IMR-90 (cell line): ENCODE measurements at regions not wholly inside any gene's neighbourhood (a gene's known extent, or its start where the extent isn't known, plus 50 kb on each side); places are given as distances from the start of the nearest gene placed in this dataset.
A peak's percentile ranks its signal among the peaks of the same experiment; 100 is the strongest.

ENCODE experiments used
- ATAC-seq: fragments of 200-7000 bp; cut with Tn5 transposase; 2 replicates; pipeline ENCODE4 v1.9.1; 2020; ENCODE audit warnings: low read depth, mild to moderate bottlenecking, moderate library complexity
- BruUV-seq: library from RNA; stranded (reverse); fragments of 400-500 nt; replicated peaks from 2 replicates; lab custom pipeline; 2021; lab: Mats Ljungman, UMichigan
- CTCF ChIA-PET: fragments of 300-600 bp; formaldehyde crosslinking; extraction: SDS; loops from one replicate; lab custom pipeline; 2021; ENCODE audit warnings: antibody characterized with exemption; lab: Yijun Ruan, JAX
- POLR2A ChIA-PET: fragments of 300-600 bp; sonication (Branson Sonifier 250); formaldehyde crosslinking; loops from one replicate; lab custom pipeline; 2022; ENCODE audit warnings: antibody characterized with exemption; ENCODE audit not compliant: unreplicated experiment; lab: Charles Lee
- DNase-seq: peaks from one replicate; pipeline ENCODE4 v3.0.0; 2013
- H2AFZ ChIP-seq: replicated peaks from 2 replicates; pipeline ENCODE3; 2013; ENCODE audit warnings: low read length, mild to moderate bottlenecking; ENCODE audit not compliant: poor library complexity
- H2AK5ac ChIP-seq: 2 replicates; pipeline ENCODE4 v1.6.1; 2013; ENCODE audit warnings: low read depth, low read length, inconsistent platforms
- H2AK9ac ChIP-seq: replicated peaks from 2 replicates; pipeline ENCODE3; 2013; ENCODE audit warnings: mild to moderate bottlenecking, low read depth, low read length, moderate library complexity; ENCODE audit not compliant: poor library complexity
- H2BK120ac ChIP-seq: 2 replicates; pipeline ENCODE4 v1.6.1; 2013; ENCODE audit warnings: low read depth, low read length, inconsistent platforms
- H2BK15ac ChIP-seq: 3 replicates; pipeline ENCODE4 v1.6.1; 2013; ENCODE audit warnings: low read depth, low read length, inconsistent platforms
- H2BK20ac ChIP-seq: 2 replicates; pipeline ENCODE4 v1.6.1; 2013; ENCODE audit warnings: low read depth, mild to moderate bottlenecking, inconsistent platforms, low read length, moderate library complexity
- H2BK5ac ChIP-seq: 2 replicates; pipeline ENCODE4 v1.6.1; 2013; ENCODE audit warnings: mild to moderate bottlenecking, low read depth, low read length, inconsistent platforms; ENCODE audit not compliant: poor library complexity, severe bottlenecking
- H3K14ac ChIP-seq: replicated peaks from 2 replicates; pipeline ENCODE4 v1.6.1; 2013; ENCODE audit warnings: low read depth, low read length, inconsistent platforms
- H3K18ac ChIP-seq: 2 replicates; pipeline ENCODE4 v1.6.1; 2013; ENCODE audit warnings: low read depth, low read length, control low read depth
- H3K23ac ChIP-seq: 2 replicates; pipeline ENCODE4 v1.6.1; 2013; ENCODE audit warnings: low read depth, low read length, inconsistent platforms
- H3K27ac ChIP-seq: 2 replicates; pipeline ENCODE4 v1.5.1; 2013; ENCODE audit warnings: mild to moderate bottlenecking, control low read depth, low read length; ENCODE audit not compliant: insufficient read depth
- H3K27me3 ChIP-seq: 2 replicates; pipeline ENCODE4 v1.6.1; 2013; ENCODE audit warnings: low read length; ENCODE audit not compliant: control insufficient read depth, insufficient read depth
- H3K36me3 ChIP-seq: 2 replicates; pipeline ENCODE4 v1.6.1; 2013; ENCODE audit warnings: low read length, mixed read lengths; ENCODE audit not compliant: control insufficient read depth, insufficient read depth
- H3K4ac ChIP-seq: 2 replicates; pipeline ENCODE4 v1.6.1; 2013; ENCODE audit warnings: low read depth, low read length, inconsistent platforms
- H3K4me1 ChIP-seq: 2 replicates; pipeline ENCODE4 v1.6.1; 2013; ENCODE audit warnings: low read length, mixed read lengths; ENCODE audit not compliant: control insufficient read depth, insufficient read depth
- H3K4me2 ChIP-seq: 2 replicates; pipeline ENCODE4 v1.6.1; 2013; ENCODE audit warnings: low read depth, mild to moderate bottlenecking, control low read depth, low read length, moderate library complexity
- H3K4me3 ChIP-seq: 2 replicates; pipeline ENCODE4 v1.5.1; 2013; ENCODE audit warnings: low read depth, mild to moderate bottlenecking, control low read depth, low read length, moderate library complexity; ENCODE audit not compliant: insufficient read depth
- H3K56ac ChIP-seq: 2 replicates; pipeline ENCODE4 v1.6.1; 2013; ENCODE audit warnings: low read length, inconsistent platforms; ENCODE audit not compliant: insufficient read depth; ENCODE audit errors: extremely low read depth
- H3K79me1 ChIP-seq, 2 experiments: 2 replicates each; pipeline ENCODE4 v1.6.1; 2013; ENCODE audit warnings: low read length in 2 of 2, inconsistent platforms in 1 of 2, low read depth in 1 of 2
- H3K9ac ChIP-seq: 2 replicates; pipeline ENCODE4 v1.6.1; 2013; ENCODE audit warnings: low read depth, low read length, control low read depth
- H3K9me1 ChIP-seq: 2 replicates; pipeline ENCODE4 v1.6.1; 2013; ENCODE audit warnings: low read length, inconsistent platforms; ENCODE audit not compliant: insufficient read depth
- H3K9me3 ChIP-seq: 2 replicates; pipeline ENCODE4 v1.6.1; 2013; ENCODE audit warnings: low read length; ENCODE audit not compliant: control insufficient read depth, insufficient read depth
- H4K20me1 ChIP-seq: 2 replicates; pipeline ENCODE4 v1.6.1; 2013; ENCODE audit warnings: low read length, inconsistent platforms; ENCODE audit not compliant: insufficient read depth
- H4K5ac ChIP-seq: 2 replicates; pipeline ENCODE4 v1.6.1; 2013; ENCODE audit warnings: mild to moderate bottlenecking, low read depth, low read length, control low read depth
- H4K8ac ChIP-seq, 2 experiments: 2 replicates each; pipeline ENCODE4 v1.6.1; 2013; ENCODE audit warnings: low read depth in 2 of 2, low read length in 2 of 2, control low read depth in 1 of 2, inconsistent platforms in 1 of 2
- H4K91ac ChIP-seq: 2 replicates; pipeline ENCODE4 v1.6.1; 2013; ENCODE audit warnings: low read depth, low read length, inconsistent platforms; ENCODE audit not compliant: insufficient read depth
- CEBPB ChIP-seq: IDR thresholded peaks from 2 replicates; pipeline ENCODE4 v1.6.1; 2012; ENCODE audit warnings: low read depth, low read length, improper control_type of control experiment
- NFE2L2 ChIP-seq: fragments of 150-350 bp; IDR thresholded peaks from 2 replicates; pipeline ENCODE4 v1.6.1; 2016; ENCODE audit warnings: low read depth, mild to moderate bottlenecking, low read length
- RCOR1 ChIP-seq: IDR thresholded peaks from 2 replicates; pipeline ENCODE4 v1.6.1; 2012; ENCODE audit warnings: mild to moderate bottlenecking, low read length, improper control_type of control experiment; ENCODE audit not compliant: insufficient replicate concordance
- RFX5 ChIP-seq: IDR thresholded peaks from 2 replicates; pipeline ENCODE4 v1.8.0; 2012; ENCODE audit warnings: low read depth, mild to moderate bottlenecking, low read length, moderate library complexity
- WGBS, 2 experiments: methylation state at CpG; one replicate each; pipeline versions ENCODE4 v1.1.5 to v1.1.7; 2013; ENCODE audit warnings: missing lambda C conversion rate in 2 of 2; ENCODE audit not compliant: insufficient read length in 1 of 2; ENCODE audit errors: extremely low coverage in 2 of 2; 5-methylcytosine and 5-hydroxymethylcytosine counted together
- dilution Hi-C: fragments of 300-500 bp; cut with HindIII; formaldehyde crosslinking; loops from one replicate; pipeline ENCODE4 v1.14.3; 2018; ENCODE audit warnings: low sequenced_read_pairs; ENCODE audit not compliant: unreplicated experiment
- in situ Hi-C: fragments of 300-500 bp; cut with MboI; formaldehyde crosslinking; loops from 3 replicates; pipeline ENCODE4 v1.14.3; 2019; ENCODE audit warnings: low sequenced_read_pairs, inconsistent platforms, mixed read lengths
- intact Hi-C: fragments of 100-400 bp; cut with micrococcal nuclease; formaldehyde crosslinking; loops from 2 replicates; pipeline ENCODE4 v1.10.0; 2022

DNA sequence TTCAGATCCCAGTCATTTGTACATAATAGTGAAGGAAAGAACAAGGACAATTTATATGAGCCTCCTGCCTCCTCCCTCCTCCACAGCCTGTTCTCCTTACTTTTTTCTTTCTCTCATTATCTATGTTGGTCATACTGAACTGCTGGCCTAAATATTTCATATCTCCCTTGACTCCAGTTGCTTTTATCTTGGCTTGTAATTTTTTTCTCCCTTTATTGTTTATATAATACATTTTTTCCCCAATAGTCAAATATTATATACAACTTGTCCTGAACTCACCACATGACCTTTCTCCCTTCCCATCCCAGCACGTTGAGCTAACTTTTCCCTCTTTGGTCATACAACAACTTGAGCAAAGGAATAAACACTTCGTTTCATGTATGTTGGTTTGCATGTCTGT is 752.1 kb downstream of the LTN1 start:
- no peaks in the 10 kb centered on the region for H3K36me3 ChIP-seq
- H3K4me1 ChIP-seq: peaks cover 8% of the 10 kb centered on the region
- ATAC-seq (peak; percentile 85), DNase-seq (peak; percentile 81)
- H2AK9ac ChIP-seq: no peak overlapping the region
- dilution Hi-C loops: no loop called here
- POLR2A ChIA-PET: no interaction called here
- H3K4me3 ChIP-seq: no peak overlapping the region
- TF ChIP-seq RFX5 (no peak), CEBPB (no peak), NFE2L2 (no peak), RCOR1 (no peak)
- peak overlapping the region; percentile 96 for H2BK120ac ChIP-seq
- no peak overlapping the region for H2AFZ ChIP-seq
- no TSS peak for BruUV-seq
- no peaks in the 10 kb centered on the region for H4K20me1 ChIP-seq
- CTCF ChIA-PET: no interaction called here
- H2AK5ac ChIP-seq: peak overlapping the region; percentile 55; the same call in 1 of the 2 replicates
- H4K8ac ChIP-seq: peak overlapping the region; percentile 18 to 86; a peak in 3 of 4 replicates
- H2BK5ac ChIP-seq: peak overlapping the region; percentile 88
- no peak overlapping the region for H3K56ac ChIP-seq
- H3K23ac ChIP-seq: peak overlapping the region; percentile 94
- no peak overlapping the region for H3K9ac ChIP-seq
- 40% methylated on average over 1 of the region's 2 CpGs; no CpG with 5 or more reads in 1 of the 2 experiments for WGBS, 2 experiments
- peak overlapping the region; percentile 94 for H3K14ac ChIP-seq
- H3K27me3 ChIP-seq: no peaks in the 10 kb centered on the region
- H2BK20ac ChIP-seq: peak overlapping the region; percentile 96
- 0 out of 2 replicates have a peak overlapping the region, but pooled peaks have one; percentile 13 for H3K4me2 ChIP-seq
- intact Hi-C loops: loop anchor here (5.0 kb wide), 1 partner anchor 42 kb away; no protein-coding TSS in a partner anchor
- peak overlapping the region; percentile 92 for H3K18ac ChIP-seq
- in situ Hi-C loops: no loop called here
- peak overlapping the region; percentile 92 for H3K4ac ChIP-seq
- peak overlapping the region; percentile 81; the same call in 2 of the 3 replicates for H2BK15ac ChIP-seq
- no peaks in the 10 kb centered on the region for H3K9me1 ChIP-seq
- H3K9me3 ChIP-seq: no peaks in the 10 kb centered on the region
- H4K5ac ChIP-seq: peak overlapping the region; percentile 72; the same call in 1 of the 2 replicates
- peak overlapping the region; percentile 93 for H4K91ac ChIP-seq
- no peaks in the 10 kb centered on the region for H3K79me1 ChIP-seq
- H3K27ac ChIP-seq: peak overlapping the region; percentile 62; the same call in 1 of the 2 replicates
